ENCODE measurements at regions not wholly inside any gene's neighbourhood (a gene's known extent, or its start where the extent isn't known, plus 50 kb on each side); places are given as distances from the start of the nearest gene placed in this dataset.
A peak's percentile ranks its signal among the peaks of the same experiment; 100 is the strongest.
"Not testable (repeated sequence)": the region's sequence is repeated elsewhere in the genome, so short reads cannot be mapped to it uniquely, and the experiment has no call there.

DNA sequence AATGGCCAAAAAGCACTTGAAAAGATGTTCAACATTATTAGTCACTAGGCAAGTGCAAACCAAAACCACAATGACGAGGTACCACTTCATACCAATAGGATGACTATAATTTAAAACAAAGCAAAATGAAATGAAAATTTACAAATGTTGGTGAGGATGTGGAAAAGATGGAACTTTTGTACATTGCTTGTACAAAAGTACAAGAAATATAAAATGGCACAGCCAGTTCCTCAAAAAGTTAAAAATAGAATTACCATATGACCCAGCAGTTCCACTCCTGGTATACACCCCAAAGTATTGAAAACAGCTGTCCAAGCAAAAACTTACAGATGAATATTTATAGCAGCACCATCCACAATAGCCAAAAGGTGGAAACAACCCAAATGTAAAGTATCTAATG lies 107.8 kb upstream of the XPO1 start:
- FAIRE-seq (no peak), DNase-seq (no peak), ATAC-seq (no peak)
- TF ChIP-seq, protein P1, sequence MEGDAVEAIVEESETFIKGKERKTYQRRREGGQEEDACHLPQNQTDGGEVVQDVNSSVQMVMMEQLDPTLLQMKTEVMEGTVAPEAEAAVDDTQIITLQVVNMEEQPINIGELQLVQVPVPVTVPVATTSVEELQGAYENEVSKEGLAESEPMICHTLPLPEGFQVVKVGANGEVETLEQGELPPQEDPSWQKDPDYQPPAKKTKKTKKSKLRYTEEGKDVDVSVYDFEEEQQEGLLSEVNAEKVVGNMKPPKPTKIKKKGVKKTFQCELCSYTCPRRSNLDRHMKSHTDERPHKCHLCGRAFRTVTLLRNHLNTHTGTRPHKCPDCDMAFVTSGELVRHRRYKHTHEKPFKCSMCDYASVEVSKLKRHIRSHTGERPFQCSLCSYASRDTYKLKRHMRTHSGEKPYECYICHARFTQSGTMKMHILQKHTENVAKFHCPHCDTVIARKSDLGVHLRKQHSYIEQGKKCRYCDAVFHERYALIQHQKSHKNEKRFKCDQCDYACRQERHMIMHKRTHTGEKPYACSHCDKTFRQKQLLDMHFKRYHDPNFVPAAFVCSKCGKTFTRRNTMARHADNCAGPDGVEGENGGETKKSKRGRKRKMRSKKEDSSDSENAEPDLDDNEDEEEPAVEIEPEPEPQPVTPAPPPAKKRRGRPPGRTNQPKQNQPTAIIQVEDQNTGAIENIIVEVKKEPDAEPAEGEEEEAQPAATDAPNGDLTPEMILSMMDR (IDR thresholded peaks at IDR 0.05), result no peak
- no peaks in the 10 kb centered on the region for H3K36me3 ChIP-seq
- no peaks in the 10 kb centered on the region for H3K9me3 ChIP-seq
- H3K4me1 ChIP-seq, result no peaks in the 10 kb centered on the region
- intact Hi-C loops (cut with DNase I), result no loop called here
- WGBS, 2 donors, result 77 to 89% methylated on average over 1 of the region's 1 CpG
- H3K27me3 ChIP-seq, result no peaks in the 10 kb centered on the region
- no peak overlapping the region for H3K4me3 ChIP-seq
- no peak overlapping the region for H3K27ac ChIP-seq

DNA sequence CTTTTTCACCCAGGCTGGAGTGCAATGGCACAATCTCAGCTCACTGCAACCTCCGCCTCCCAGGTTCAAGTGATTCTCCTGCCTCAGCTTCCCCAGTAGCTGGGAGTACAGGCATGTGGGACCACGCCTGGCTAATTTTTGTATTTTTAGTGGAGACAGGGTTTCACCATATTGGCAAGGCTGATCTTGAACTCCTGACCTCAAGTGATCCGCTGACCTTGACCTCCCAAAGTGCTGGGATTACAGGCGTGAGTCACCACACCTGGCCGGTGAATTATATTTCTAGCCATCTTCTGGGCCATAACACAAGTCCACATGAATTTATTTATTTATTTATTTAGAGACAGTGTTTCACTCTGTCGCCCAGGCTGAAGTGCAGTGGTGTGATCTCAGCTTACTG lies 105.0 kb upstream of the XPO1 start:
- WGBS, 2 donors, result 90 to 96% methylated on average over 6 of the region's 6 CpGs
- H3K36me3 ChIP-seq; FAIRE-seq; H3K4me3 ChIP-seq; H3K27me3 ChIP-seq; intact Hi-C loops (cut with DNase I); ATAC-seq; H3K9me3 ChIP-seq; DNase-seq; H3K27ac ChIP-seq; H3K4me1 ChIP-seq: not testable (repeated sequence)

DNA sequence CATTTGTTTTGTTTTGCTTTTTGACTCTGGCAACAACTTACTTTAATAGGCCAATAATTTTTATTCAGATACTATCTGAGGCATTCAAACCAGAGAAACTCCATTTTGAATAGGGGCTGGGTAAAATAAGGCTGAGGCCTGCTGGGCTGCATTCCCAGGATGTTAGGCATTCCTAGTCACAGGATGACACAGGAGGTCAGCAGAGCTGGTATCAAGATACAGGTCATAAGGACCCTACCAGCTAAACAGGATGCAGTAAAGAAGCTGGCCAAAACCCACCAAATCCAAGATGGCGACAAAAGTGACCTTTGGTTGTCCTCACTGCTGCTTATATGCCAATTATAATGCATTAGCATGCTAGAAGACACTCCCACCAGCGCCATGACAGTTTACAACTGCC lies 102.2 kb upstream of the XPO1 start:
- FAIRE-seq (no peak), DNase-seq (no peak), ATAC-seq (no peak)
- WGBS, 2 donors, result 94 to 99% methylated on average over 2 of the region's 2 CpGs
- Histone ChIP-seq H3K4me3 (no peak overlapping the region), H3K27me3 (no peaks in the 10 kb centered on the region), H3K9me3 (no peaks in the 10 kb centered on the region), H3K36me3 (no peaks in the 10 kb centered on the region), H3K4me1 (peaks cover 0 to 4% (median 0%) of the 10 kb centered on the region in 3 donors), H3K27ac (no peak overlapping the region)
- TF ChIP-seq, protein P1 (IDR thresholded peaks at IDR 0.05), result no peak
- intact Hi-C loops (cut with DNase I), result no loop called here

DNA sequence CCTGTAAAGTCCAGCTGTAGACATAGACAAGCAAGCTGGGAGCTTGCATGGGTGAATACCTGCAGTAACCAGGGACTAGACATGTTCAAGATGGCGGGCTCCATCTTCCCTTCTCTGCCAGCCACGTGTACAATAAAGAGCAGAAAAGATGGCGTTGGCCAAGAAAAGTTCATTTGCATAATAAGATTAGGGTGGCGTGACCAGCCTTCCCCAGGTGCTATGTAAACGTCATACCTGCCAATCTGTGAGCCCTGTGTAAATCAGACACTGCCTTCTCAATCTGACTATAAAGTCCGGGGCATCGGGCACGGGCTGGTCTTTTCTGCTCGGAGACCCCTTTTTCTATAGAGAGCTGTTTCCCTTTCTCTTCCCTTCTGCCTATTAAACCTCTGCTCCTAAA lies 101.6 kb upstream of the XPO1 start:
- peak in 3 of 4 donors; percentile 37 to 73 (median 40) for ATAC-seq
- H3K9me3 ChIP-seq, result no peaks in the 10 kb centered on the region
- H3K4me3 ChIP-seq, result no peak overlapping the region
- TF ChIP-seq, protein P1 (IDR thresholded peaks at IDR 0.05), result no peak
- no peak for DNase-seq
- peaks cover 0 to 4% (median 0%) of the 10 kb centered on the region in 3 donors for H3K4me1 ChIP-seq
- no peak for FAIRE-seq
- 61 to 62% methylated on average over 9 of the region's 9 CpGs for WGBS, 2 donors
- intact Hi-C loops (cut with DNase I), result no loop called here
- no peaks in the 10 kb centered on the region for H3K27me3 ChIP-seq
- no peak overlapping the region for H3K27ac ChIP-seq
- H3K36me3 ChIP-seq, result no peaks in the 10 kb centered on the region

DNA sequence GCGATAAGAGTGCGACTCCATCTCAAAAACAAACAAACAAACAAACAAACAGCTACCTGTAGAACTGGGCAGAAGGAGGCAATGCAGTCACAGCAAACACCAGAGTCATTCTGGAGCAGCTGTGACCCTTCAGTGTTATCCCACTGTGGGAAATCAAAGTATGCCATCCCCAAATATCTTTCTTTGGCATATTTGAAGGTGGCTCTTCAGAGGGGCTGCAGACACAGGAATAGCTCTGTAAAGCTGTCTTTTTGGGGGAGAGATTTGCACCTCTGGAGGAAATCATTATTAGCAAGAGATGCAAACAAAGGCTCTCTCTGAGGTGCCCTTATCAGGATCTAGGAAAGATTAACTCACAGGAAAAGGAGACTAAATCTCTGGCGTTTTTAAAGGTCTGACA lies 98.5 kb upstream of the XPO1 start:
- no peak overlapping the region for H3K27ac ChIP-seq
- 36% methylated on average over 3 of the region's 3 CpGs for WGBS, 2 donors
- FAIRE-seq (no peak), DNase-seq (no peak), ATAC-seq (no peak)
- intact Hi-C loops (cut with DNase I), result no loop called here
- H3K27me3 ChIP-seq, result no peaks in the 10 kb centered on the region
- TF ChIP-seq, protein P1 (IDR thresholded peaks at IDR 0.05), result no peak
- no peaks in the 10 kb centered on the region for H3K36me3 ChIP-seq
- H3K4me3 ChIP-seq, result no peak overlapping the region
- H3K9me3 ChIP-seq, result no peaks in the 10 kb centered on the region
- peaks cover 0 to 4% (median 0%) of the 10 kb centered on the region in 3 donors for H3K4me1 ChIP-seq

DNA sequence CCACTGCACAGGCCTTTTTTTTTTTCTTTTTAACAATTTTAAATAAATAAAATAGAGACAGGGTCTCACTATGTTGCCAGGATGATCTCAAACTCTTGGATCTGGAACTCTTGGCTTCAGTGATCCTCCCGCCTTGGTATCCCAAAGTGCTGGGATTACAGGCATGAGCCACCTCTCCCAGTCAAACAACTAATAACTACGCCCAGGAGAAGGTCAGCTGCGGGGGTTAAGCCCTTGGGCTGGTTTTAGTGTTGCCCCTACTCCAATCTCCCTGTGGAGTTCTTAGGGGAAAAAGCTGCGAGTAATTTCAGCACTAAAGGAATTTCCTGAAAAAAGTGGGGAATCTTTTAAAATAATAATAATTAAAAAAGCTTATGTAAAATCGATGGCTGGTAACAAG lies 96.4 kb upstream of the XPO1 start:
- intact Hi-C loops (cut with DNase I), result no loop called here
- Histone ChIP-seq H3K9me3 (no peaks in the 10 kb centered on the region), H3K36me3 (no peaks in the 10 kb centered on the region), H3K4me1 (peaks cover 0 to 4% (median 0%) of the 10 kb centered on the region in 3 donors), H3K4me3 (no peak overlapping the region), H3K27ac (no peak overlapping the region), H3K27me3 (no peaks in the 10 kb centered on the region)
- WGBS, 2 donors, result 92 to 94% methylated on average over 5 of the region's 5 CpGs
- ATAC-seq (no peak), DNase-seq (no peak), FAIRE-seq (no peak)
- TF ChIP-seq, protein P1 (IDR thresholded peaks at IDR 0.05), result no peak

All from pancreas (tissue), 10 donors.